NCI-H748 treated with DMSO at 0.1 percent for 48 hours (cell line): ENCODE measurements at regions not wholly inside any gene's neighbourhood (a gene's known extent, or its start where the extent isn't known, plus 50 kb on each side); places are given as distances from the start of the nearest gene placed in this dataset.

Experiments
- DNase-seq: peaks from one replicate; lab custom pipeline; 2025; lab: John Stamatoyannopoulos, UW

DNA sequence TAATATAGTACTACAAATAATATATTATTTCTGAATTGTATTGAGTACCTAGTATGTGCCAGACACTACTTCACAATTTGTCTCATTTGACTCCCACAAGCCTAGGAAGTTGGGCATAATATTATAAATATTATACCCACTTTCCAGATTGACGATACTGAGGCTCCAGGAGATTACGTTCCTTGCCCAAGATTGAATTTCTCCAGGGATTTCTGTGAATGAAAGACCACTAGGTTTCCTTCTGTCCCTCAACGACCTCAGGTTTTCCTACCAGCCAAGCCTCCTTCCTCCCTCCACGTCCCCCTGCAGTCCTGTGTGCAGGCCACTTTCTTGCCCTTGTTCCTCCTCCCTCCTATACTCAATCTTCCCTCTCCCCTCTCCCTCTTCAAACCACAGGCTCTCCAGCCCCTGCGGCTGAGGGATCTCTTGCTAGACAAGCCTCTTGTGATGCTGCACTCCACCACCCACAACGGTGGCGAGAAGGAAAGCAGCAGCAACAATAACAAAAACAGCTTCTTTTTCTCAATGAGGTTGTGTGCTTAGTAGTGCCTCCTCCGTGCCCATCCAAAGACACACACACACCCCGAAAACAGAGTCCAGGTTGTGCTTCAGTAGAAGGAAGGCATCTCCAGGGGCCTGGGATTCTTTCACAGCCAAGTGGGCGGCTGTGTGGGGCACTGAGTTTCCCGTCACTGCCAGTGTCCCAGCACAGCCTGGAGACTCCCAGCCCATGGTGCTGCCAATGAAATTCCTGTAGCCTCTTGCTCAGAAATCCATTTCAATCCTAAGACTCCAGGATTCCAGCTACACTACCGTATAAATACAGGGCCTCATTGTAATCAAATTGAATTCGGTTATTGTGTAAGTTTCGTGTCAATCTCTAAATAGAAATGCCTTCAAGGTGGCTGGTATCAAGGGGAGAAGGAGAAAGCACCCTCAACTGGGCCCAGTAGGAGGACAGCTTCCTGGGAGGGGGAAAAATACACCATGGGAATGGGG, 94.4 kb downstream of the NCR2 start:
- DNase-seq = no peak

DNA sequence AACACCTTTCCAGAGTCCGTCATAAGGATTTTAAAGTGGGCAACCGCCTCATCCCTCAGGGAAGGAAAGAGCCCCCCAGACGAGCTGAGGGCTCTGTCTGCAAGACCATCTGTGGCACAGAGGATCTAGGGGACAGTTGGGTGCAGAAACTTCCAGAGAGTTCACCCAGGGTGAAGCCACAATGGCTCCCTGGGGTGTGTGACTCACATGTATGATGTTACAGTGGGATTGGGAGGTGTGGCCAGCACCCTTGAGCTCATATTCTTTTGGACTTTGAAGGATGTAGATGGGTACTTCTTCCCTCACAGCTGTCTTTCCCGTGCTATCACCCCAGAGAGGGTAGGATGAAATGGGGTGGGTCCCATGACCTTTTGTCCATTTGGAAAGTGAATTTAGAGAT, 95.5 kb downstream of the NCR2 start:
- no peak for DNase-seq

DNA sequence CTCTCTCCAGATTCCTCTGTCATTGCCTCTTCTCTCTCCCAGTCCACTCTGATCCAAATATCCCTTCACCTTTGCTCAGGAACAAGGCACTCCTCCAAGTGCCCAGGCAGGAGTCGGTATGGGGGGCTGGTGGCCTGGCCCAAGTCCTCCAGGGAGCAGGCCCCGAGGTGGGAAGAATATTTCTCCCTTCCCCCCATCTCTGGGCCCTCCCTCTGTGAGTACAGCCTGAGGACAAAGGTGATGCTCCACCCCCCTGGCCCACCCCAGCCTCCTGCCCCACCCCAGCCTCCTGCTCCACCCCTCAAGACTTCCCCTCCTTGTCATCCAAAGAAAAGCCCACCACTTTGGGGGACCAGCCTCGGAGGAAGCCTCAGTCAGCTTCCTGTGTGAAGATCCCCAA, 96.9 kb downstream of the NCR2 start:
- no peak for DNase-seq

- no peak for DNase-seq
Measured at GRCh38 chr6:41434803-41435481, 99.5 kb downstream of the NCR2 start.

DNA sequence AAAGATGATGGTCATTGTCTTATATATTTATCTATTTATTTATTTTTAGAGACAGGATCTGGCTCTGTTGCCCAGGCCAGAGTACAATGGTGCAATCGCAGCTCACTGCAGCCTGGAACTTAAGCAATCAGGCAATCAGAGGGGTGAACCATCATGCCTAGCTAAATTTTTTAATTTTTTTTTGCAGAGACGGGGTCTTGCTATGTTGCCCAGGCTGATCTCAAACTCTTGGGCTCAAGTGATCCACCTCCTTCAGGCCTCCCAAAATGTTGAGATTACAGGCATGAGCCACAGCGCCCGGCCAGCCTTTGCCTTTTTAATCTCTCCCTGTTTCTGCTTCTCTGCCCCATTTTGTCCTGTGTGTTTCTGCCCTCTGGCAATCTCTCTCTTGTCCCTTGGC, 102.2 kb downstream of the NCR2 start:
- DNase-seq = no peak

DNA sequence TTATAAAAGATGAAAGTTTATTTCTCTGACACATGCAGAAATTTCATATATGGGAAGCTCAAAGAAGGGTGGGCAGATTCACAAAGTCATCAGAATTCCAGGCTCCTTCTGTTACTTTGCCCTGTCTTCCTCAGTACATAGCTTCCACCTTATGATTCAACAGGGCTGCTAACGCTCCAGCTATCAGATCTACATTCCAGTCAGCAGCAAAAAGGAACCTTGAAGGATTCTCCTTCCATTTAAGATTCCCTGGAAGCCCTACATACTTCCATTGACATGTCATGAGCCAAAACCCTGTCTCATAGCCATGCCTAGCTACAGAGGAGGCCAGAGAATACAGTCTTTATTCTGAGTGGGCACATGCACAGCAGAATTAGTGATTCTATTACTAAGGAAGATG, 103.3 kb downstream of the NCR2 start:
- DNase-seq = no peak

DNA sequence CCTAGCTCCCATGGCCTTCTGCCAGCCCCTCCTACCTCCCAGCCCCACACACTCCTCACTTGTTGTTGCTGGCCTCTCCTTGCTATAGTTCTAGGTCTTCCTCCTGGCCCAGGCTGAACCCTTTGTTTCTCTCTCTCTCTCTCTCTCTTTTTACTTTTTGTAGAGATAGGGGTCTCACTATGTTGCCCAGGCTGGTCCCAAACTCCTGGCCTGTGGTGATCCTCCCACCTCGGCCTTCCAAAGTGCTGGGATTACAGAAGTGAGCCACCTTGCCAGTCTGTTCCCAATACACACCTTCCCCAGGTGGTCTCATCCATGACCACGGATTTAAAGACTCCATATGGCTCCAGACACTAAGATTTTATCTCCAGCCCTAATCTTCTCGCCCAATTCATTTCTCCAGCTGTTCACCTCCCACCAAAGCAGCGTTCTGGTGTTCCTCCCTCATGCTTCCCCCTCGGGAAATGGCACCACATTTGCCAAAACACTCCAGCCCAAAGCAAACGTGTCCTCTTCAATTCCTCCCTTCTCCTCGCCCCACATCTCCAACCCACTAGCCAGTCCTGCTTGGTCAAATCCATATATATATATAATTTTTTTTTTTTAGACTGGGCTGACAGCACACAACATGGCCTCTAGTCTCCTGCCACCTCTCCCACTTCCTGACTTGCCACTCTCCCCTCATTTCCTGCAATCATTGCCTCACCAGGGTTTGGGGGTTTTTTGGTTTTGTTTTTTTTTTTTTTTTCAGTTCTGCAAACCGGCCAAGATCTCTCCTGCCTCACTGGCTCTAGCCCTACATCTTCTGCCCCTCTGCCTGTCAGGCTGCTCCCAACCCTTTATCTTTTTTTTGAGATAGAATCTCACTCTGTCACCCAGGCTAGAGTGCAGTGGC, 104.4 kb downstream of the NCR2 start:
- no peak for DNase-seq

GRCh38 chr6:41440958-41441357, 105.2 kb upstream of the FOXP4 start:
- no peak for DNase-seq

DNA sequence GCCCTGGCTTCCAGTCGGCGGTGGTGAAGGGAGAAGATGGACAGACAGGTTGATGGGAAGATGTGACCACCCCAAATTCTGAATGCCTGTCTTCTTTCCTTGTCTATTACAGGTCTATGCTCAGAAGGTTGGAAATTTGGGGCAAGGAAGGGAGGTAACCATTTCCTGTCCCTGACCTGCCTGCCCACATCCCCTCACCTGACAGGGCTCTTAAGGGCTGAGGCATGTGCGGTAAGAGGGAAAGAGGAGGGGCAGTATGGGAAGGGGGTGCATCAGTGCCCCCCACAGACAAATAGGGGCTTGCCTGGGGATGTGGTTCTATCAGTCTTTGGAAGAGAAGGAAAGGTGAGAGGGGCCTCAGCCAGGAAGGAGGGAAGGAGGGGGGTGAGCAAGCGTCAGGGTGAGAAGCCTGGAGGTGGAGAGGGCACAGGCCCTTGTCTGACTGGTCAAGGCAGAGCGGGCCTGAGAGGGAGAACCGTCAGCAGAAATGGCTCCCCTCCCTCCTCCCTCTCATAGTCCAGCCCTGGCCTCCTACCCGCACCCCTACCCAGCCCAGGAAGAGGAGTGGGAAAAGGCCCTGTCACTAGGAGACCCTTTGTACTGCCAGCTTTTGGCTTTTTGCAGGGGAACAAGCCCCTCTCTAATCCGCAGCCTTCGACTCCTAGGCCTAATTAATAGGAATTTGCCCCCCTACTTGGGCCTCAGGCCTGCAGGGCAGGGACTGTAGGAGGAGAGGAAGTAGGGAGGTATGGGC, 104.4 kb upstream of the FOXP4 start:
- DNase-seq = no peak

DNA sequence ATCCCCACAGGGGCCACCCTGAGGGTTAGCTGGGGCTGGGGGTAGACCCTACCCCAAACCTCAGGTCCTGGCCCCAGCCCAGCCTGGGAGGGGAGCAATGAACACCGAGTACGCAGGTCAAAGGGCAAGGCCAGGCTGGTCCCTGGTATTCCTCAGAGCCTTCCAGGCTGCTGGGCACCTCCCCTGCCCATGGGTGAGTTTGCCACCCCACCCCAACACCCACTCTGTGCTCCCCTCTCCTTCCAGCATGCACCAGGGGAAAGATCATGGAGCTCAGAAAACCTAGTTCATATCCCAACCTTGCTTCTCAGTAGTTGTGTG, 103.9 kb upstream of the FOXP4 start:
- DNase-seq = no peak

DNA sequence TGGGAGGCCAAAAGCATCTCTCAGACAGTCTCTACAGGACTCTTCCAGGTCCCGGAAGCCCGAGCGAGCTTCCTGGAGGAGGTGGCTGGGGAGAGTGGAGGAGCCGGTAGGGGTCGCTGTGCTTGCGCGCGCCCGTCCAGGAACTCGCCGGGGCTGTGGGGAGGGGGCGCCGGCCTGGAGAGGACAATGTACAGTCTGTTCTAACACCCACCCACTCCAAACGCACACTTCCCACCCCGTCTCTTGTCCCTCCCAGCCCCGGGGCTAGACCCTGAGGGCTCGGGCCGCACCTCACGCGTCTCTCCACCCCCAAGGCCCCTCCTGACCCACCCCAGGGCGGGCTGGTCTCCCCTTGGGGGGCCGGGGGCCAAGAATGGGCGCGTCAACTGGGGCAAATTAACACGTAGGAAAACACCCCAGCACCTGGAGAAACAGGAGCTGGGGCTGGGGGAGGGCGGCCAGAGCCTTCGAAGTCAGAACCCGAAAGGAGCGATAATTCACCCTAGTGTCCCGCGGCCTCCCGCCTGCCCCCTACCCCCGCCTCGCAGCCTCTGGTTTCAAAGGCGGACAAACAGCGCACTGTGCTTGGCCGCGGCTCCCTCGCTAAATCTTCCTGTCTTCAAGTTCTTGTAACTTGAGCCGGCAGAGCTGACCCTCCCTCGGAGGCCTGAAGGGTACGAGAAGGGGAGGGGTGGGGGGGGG, 103.2 kb upstream of the FOXP4 start:
- no peak for DNase-seq

GRCh38 chr6:41443616-41444525, 102.3 kb upstream of the FOXP4 start:
- no peak for DNase-seq

DNA sequence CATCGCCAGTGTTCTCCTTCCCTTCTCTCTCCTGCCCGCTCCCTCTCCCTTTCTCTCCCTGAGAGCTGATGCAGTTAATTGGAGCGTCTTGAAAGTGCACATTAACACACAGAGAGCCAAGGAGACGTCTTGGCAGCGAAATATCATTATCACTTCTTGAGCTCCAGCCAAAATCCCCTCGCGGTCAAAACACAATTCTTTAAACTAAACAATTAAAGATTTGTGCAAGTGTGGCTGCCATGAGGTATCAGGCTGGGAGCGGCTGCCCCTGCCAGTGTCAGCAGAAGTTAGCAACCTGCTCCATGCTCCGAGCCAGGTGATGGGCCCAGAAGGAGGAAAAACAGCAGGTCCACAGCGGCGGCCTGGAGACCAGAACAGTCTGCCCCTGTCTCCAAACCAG, 100.9 kb upstream of the FOXP4 start:
- no peak for DNase-seq

GRCh38 chr6:41446132-41446531, 100.0 kb upstream of the FOXP4 start:
- DNase-seq = no peak

DNA sequence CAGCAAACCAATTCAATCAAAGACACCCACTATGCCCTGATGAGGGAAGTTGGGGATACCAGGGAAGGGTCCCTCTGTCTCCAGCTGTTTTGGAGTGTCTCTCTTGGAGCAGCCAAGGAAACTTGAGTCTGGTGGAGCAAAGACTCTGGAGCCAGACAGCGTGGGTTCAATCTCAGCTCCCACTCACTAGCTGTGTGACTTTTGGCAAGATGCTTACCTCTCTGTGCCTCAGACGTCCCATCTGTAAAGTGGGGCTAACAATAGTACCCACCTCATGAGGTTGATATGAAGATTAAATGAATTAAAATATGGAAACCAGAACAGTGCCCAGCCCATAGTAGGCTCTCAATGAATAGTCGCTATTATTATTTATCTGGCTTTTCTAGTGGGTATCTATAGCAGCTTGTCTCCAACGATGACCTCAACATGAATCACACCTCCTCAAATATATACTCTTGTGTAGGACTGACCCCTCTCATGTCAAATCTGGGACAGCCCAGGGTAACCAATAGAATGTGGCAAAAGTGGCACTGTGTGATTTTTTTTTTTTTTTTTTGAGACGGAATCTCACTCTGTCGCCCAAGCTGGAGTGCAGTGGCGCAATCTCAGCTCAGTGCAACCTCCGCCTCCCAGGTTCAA, 99.2 kb upstream of the FOXP4 start:
- DNase-seq = no peak

DNA sequence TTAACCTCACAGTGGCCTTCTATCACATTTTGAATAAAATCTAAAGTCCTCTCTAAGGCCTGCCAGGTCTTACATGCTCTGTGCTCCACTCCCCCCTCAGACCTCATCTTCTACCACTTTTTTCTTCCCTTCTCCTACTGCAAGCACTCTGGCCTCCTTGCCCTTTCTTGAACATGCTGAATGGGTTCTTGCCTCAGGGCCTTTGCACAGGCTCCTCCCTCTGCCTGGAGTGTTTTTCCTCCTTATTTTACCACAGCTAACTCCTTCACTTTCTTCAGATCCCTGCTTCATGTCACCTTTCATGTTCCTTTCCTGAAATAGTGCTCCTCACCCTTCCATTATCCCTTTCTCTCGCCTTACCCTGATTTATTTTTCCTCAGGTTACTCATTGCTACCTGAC, 97.9 kb upstream of the FOXP4 start:
- DNase-seq = no peak

GRCh38 chr6:41449399-41450245, 96.6 kb upstream of the FOXP4 start:
- DNase-seq = peak; percentile 56

DNA sequence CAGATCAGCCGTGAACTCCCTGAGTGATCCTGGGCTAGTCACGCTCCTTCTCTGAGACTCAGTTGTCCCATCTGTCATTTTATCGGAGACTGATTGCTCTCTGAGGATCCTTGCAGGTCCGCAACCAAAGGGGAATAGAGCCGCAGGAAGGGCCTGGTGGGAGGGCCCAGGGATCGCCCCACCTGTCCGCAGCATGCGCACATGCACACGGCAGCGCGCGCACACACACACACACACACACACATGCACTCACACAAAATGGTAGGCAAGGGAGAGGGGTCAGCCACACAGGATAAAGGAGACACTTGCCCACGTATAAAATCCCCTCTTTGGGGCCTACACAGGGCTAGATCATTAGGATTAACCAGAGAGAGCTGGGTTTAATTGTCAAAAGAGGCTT, 95.6 kb upstream of the FOXP4 start:
- no peak for DNase-seq

GRCh38 chr6:41451039-41451438, 95.1 kb upstream of the FOXP4 start:
- no peak for DNase-seq
